PFSK-1 (cell line): ENCODE measurements at regions not wholly inside any gene's neighbourhood (a gene's known extent, or its start where the extent isn't known, plus 50 kb on each side); places are given as distances from the start of the nearest gene placed in this dataset.

Experiments used
- FOXP2 ChIP-seq: optimal IDR thresholded peaks from 2 replicates; pipeline ENCODE3; 2011; ENCODE audit warnings: borderline replicate concordance, control low read depth, inconsistent platforms; ENCODE audit not compliant: insufficient read depth; ENCODE audit errors: extremely low read length, extremely low read depth
- POLR2AphosphoS5 ChIP-seq: IDR thresholded peaks from 2 replicates; pipeline ENCODE4 v1.6.1; 2012; ENCODE audit warnings: low read depth, mild to moderate bottlenecking, control low read depth, low read length, moderate library complexity
- SIN3A ChIP-seq: IDR thresholded peaks from 2 replicates; pipeline ENCODE4 v1.6.1; 2012; ENCODE audit warnings: mild to moderate bottlenecking, low read length, moderate library complexity, borderline replicate concordance; ENCODE audit not compliant: insufficient read depth
- TAF1 ChIP-seq: IDR thresholded peaks from 2 replicates; pipeline ENCODE4 v1.6.1; 2012; ENCODE audit warnings: low read length, control low read depth, borderline replicate concordance; ENCODE audit not compliant: insufficient read depth
- TF ChIP-seq, protein P1 (sequence below), 2 experiments: IDR thresholded peaks; 2 replicates each; pipeline versions ENCODE4 v1.6.1 to v1.8.0; 2011 to 2012; ENCODE audit warnings: low read depth in 2 of 2, low read length in 2 of 2, control low read depth in 1 of 2, inconsistent platforms in 1 of 2, mild to moderate bottlenecking in 1 of 2, moderate library complexity in 1 of 2; ENCODE audit not compliant: insufficient read depth in 1 of 2

DNA sequence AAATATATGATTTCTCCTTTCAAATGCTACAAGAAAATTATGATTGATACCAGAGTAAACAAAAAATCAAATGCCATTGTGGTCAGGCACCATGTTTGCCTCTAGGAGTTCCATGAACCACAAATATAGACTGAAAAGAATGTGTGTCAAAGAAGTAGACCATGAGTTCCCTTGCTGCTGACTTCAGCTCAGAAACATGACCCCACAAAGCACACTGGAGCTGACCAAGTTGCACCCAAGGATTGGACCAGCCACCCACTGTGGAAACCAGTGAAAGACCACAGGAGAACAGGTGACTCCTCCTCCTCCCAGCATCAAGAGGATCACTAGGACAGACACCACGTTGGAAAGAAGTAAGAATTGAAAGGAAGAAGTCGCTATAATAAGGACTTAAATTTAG lies 90.8 kb upstream of the TENT5A start:
- TF ChIP-seq POLR2AphosphoS5 (no peak), TAF1 (no peak), FOXP2 (no peak), SIN3A (no peak)
- TF ChIP-seq, protein P1, sequence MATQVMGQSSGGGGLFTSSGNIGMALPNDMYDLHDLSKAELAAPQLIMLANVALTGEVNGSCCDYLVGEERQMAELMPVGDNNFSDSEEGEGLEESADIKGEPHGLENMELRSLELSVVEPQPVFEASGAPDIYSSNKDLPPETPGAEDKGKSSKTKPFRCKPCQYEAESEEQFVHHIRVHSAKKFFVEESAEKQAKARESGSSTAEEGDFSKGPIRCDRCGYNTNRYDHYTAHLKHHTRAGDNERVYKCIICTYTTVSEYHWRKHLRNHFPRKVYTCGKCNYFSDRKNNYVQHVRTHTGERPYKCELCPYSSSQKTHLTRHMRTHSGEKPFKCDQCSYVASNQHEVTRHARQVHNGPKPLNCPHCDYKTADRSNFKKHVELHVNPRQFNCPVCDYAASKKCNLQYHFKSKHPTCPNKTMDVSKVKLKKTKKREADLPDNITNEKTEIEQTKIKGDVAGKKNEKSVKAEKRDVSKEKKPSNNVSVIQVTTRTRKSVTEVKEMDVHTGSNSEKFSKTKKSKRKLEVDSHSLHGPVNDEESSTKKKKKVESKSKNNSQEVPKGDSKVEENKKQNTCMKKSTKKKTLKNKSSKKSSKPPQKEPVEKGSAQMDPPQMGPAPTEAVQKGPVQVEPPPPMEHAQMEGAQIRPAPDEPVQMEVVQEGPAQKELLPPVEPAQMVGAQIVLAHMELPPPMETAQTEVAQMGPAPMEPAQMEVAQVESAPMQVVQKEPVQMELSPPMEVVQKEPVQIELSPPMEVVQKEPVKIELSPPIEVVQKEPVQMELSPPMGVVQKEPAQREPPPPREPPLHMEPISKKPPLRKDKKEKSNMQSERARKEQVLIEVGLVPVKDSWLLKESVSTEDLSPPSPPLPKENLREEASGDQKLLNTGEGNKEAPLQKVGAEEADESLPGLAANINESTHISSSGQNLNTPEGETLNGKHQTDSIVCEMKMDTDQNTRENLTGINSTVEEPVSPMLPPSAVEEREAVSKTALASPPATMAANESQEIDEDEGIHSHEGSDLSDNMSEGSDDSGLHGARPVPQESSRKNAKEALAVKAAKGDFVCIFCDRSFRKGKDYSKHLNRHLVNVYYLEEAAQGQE (IDR thresholded peaks at IDR 0.05; ENCODE audit: insufficient read depth in 1 of 2, low read depth in 2 of 2, low read length in 2 of 2), result no peak

DNA sequence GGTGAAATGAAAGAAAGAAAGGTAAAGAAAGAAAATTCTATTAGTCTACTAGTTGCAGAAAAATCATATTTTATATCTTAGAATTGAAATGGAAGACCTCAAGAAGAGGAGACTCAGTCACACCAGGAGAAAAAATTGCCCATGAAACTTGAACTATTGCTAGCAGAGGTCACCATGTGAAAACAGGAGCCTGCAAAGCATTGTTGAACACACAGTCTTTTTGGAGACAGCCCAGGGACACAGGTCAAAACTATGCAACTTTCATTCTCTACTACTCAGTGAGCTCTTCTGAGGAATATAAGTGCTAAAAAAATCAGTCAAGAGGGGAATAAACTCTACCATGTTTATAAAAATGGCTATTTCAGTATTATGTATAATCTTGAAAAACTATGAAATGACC lies 89.8 kb upstream of the TENT5A start:
- TF ChIP-seq SIN3A (no peak), FOXP2 (no peak), POLR2AphosphoS5 (no peak), TAF1 (no peak)
- TF ChIP-seq, protein P1 (IDR thresholded peaks at IDR 0.05; ENCODE audit: insufficient read depth in 1 of 2, low read depth in 2 of 2, low read length in 2 of 2), result no peak

DNA sequence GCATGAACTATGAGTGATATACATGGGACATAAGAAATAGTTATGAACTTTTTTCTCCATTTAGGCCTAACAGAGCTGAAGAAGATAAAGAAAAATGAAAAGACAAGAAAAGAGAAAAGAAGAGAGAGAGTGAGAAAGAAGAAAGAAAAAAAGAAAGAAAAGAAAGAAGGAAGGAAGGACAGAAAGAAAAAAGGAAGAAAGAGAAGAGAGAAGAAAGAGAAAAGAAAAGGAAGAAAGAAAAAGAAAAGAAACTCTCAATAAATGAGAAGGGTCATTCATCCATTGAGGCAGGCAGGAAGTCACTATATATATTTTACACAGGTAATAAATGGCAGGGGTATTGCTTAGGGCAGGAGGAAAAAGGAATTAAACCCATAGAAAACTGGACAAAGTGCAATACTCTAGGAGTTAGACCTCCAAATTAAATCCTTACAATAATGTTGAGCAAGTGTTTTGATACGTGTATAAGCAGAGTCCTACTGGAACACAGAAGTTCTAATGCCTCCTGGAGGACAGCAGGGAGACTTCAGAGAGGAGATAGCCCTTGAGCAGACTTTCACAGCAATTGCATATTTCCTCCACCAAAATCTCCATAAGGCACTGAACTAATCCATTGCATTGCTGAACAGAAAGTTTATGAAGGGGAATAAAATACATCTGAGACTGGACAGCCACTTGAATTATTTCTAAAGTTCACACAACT lies 86.4 kb upstream of the TENT5A start:
- TF ChIP-seq SIN3A, result no peak
- no peak for TF ChIP-seq TAF1
- TF ChIP-seq, protein P1 (IDR thresholded peaks at IDR 0.05; ENCODE audit: insufficient read depth in 1 of 2, low read depth in 2 of 2, low read length in 2 of 2), result no peak
- no peak for TF ChIP-seq POLR2AphosphoS5
- TF ChIP-seq FOXP2, result no peak

DNA sequence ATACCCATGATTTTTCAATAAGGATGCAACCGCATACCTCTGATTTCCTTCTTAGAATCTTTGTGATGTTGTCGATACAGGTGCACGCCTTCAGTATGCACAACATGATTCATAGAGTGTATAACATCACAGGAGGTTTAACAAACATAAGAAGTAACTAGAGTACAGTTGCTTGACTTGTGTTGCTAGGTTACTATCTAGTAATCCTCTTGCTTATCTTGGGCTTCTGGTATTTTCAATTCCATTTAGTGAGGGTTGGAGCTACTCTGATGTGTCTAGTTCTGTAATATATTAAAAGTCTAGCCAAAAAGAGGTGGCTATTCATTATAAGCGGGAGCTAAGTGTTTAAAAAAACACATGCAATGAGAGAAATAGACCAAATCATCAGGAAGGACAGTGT lies 85.5 kb upstream of the TENT5A start:
- no peak for TF ChIP-seq TAF1
- no peak for TF ChIP-seq FOXP2
- TF ChIP-seq POLR2AphosphoS5, result no peak

DNA sequence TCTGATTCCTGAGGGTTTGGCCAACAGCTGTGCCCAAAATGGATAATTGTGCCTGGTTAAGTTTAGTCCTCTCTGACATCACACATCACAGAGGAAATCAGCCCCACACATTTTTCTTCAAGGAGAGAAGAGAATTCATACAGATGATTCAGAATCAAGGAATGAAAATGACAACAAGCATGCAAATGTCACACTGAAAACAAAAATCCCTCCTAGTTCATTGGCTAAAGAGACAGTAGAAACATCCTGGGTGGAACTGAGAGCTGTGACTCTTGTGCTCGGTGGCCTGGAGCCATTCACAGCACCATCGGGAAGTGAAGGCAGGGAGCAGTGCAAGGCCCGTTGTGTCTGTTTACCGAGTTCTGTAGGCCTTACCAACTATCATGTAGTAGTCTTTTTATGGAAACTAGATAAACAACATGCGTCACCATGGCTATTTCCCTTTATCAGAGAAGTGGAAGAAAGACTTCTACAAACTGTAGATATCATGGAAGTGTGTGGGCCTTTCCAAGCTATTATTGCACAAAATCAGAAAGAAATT lies 81.7 kb upstream of the TENT5A start:
- TF ChIP-seq SIN3A (no peak), FOXP2 (no peak), POLR2AphosphoS5 (no peak), TAF1 (no peak)
- TF ChIP-seq, protein P1 (IDR thresholded peaks at IDR 0.05; ENCODE audit: insufficient read depth in 1 of 2, low read depth in 2 of 2, low read length in 2 of 2), result no peak
